Type B pancreatic cell (in vitro differentiated cells): ENCODE measurements at regions not wholly inside any gene's neighbourhood (a gene's known extent, or its start where the extent isn't known, plus 50 kb on each side); places are given as distances from the start of the nearest gene placed in this dataset.
A peak's percentile ranks its signal among the peaks of the same experiment; 100 is the strongest.

Experiments used
- DNase-seq: peaks from one replicate; pipeline ENCODE4 v3.0.0; 2021; ENCODE audit warnings: mixed read lengths; ENCODE audit not compliant: unreplicated experiment; ENCODE audit errors: extremely low spot score
- H3K27ac Mint-ChIP-seq: 2 replicates; pipeline ENCODE4 v1.8.0; 2021; ENCODE audit warnings: mild to moderate bottlenecking, mixed read lengths
- H3K27me3 Mint-ChIP-seq: 2 replicates; pipeline ENCODE4 v1.8.0; 2021; ENCODE audit warnings: mixed read lengths
- H3K36me3 Mint-ChIP-seq: 2 replicates; pipeline ENCODE4 v1.8.0; 2021; ENCODE audit warnings: mixed read lengths
- H3K4me1 Mint-ChIP-seq: one replicate; pipeline ENCODE4 v1.8.0; 2021; ENCODE audit warnings: mixed read lengths; ENCODE audit not compliant: unreplicated experiment
- H3K4me3 Mint-ChIP-seq: 2 replicates; pipeline ENCODE4 v1.8.0; 2021; ENCODE audit warnings: mild to moderate bottlenecking, mixed read lengths
- H3K9me3 Mint-ChIP-seq: 2 replicates; pipeline ENCODE4 v1.8.0; 2021; ENCODE audit warnings: mixed read lengths
- TF ChIP-seq, protein P1 (sequence below): fragments of 200-600 bp; sonication (generic); conservative IDR thresholded peaks from 2 replicates; pipeline ENCODE4 v1.5.0; 2021; ENCODE audit warnings: antibody characterized with exemption, mild to moderate bottlenecking

DNA sequence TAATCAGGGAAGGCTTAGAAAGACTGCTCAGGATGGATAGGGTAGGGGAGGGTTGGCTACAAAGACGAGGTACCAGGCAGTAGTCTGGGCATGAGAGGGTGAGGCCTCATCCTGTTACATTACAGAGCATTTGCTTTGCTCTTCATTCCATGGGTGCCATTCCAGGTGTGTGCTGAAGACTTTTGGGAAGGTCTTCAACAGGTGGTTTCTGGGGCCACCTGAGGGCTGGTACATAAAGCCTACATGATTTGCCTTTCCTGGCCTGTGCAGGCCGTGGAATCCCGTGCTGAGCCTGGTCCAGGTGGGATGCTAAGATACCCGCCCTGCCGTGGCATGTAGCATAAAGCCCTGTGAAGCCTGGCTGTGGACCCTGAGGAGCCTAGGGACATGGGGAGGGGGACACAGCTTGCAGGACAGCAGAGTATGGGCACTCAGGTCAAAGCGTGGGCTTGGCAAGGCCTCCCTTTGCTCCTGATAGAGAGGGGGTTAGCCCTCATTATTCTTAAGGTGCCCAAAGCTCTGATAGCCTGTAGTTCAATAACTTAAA lies 55.6 kb upstream of the ZNF536 start:
- Mint-ChIP-seq H3K4me3 (no peak overlapping the region), H3K27me3 (no peaks in the 10 kb centered on the region), H3K36me3 (no peaks in the 10 kb centered on the region), H3K9me3 (no peaks in the 10 kb centered on the region), H3K27ac (no peak overlapping the region), H3K4me1 (peaks cover 5% of the 10 kb centered on the region)
- TF ChIP-seq, protein P1, sequence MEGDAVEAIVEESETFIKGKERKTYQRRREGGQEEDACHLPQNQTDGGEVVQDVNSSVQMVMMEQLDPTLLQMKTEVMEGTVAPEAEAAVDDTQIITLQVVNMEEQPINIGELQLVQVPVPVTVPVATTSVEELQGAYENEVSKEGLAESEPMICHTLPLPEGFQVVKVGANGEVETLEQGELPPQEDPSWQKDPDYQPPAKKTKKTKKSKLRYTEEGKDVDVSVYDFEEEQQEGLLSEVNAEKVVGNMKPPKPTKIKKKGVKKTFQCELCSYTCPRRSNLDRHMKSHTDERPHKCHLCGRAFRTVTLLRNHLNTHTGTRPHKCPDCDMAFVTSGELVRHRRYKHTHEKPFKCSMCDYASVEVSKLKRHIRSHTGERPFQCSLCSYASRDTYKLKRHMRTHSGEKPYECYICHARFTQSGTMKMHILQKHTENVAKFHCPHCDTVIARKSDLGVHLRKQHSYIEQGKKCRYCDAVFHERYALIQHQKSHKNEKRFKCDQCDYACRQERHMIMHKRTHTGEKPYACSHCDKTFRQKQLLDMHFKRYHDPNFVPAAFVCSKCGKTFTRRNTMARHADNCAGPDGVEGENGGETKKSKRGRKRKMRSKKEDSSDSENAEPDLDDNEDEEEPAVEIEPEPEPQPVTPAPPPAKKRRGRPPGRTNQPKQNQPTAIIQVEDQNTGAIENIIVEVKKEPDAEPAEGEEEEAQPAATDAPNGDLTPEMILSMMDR, result no peak
- DNase-seq, result no peak

DNA sequence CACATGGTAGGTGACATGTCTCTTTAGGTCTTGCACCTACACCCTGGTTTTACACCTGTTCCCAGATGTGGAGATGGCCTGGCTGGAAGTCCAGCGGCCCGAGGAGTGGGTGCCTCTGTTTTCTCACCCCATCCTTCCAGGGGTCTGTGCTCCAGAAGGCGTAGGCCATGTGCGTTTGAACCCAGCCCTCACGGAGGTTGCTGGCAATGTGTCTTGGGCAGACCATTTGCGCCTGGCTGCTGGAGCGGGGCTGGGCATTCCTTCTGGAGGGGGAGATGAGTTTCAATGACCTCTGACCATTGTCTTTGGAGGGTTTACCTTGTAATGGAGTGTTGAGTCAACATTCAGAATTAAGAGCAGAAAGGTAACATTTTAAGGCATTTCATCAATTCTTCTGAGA lies 54.8 kb upstream of the ZNF536 start:
- TF ChIP-seq, protein P1, result no peak
- no peak for DNase-seq
- no peak overlapping the region for H3K4me3 Mint-ChIP-seq
- no peaks in the 10 kb centered on the region for H3K27me3 Mint-ChIP-seq
- H3K4me1 Mint-ChIP-seq, result peaks cover 5% of the 10 kb centered on the region
- H3K9me3 Mint-ChIP-seq, result no peaks in the 10 kb centered on the region
- H3K27ac Mint-ChIP-seq, result no peak overlapping the region
- H3K36me3 Mint-ChIP-seq, result no peaks in the 10 kb centered on the region

DNA sequence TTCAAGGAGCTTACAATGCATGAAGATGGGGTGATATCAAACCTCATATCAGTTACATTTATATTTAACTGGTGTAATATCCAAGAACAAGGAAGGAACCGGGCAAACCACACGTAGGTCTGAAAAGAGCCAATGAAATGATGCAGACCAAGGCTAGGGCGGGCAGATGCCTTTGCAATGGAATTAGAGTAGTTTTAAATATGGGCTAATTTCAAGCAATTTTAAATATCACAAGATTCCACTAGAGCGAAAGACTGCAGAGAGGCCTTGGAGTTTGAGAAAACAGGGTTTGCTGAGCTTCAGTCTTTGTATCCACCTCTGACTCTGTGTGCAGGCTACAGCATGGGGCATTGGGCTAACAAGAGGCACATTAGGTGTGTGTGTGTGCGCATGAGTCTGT lies 53.9 kb upstream of the ZNF536 start:
- no peaks in the 10 kb centered on the region for H3K36me3 Mint-ChIP-seq
- DNase-seq, result peak; percentile 11
- peaks cover 5% of the 10 kb centered on the region for H3K4me1 Mint-ChIP-seq
- H3K27me3 Mint-ChIP-seq, result no peaks in the 10 kb centered on the region
- no peak overlapping the region for H3K4me3 Mint-ChIP-seq
- TF ChIP-seq, protein P1, result no peak
- H3K9me3 Mint-ChIP-seq, result no peaks in the 10 kb centered on the region
- no peak overlapping the region for H3K27ac Mint-ChIP-seq

DNA sequence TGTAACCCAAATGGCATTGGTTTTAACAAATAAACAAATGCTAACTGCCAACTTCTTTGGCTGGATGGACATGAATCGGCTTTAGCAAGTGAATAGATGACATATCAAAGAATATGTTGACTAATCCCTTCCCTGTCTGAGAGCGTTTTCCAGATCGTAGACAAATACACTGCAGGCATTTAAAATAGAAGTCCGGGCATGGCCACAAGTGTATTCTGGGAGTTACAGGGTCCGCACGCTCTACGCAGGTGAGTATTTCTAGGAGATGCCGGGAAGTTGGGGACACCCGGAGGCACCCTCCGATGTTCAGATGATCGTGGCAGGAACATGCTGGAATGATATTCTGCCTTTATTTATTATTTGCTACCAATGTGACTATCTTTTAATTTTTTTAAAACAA lies 53.2 kb upstream of the ZNF536 start:
- H3K27ac Mint-ChIP-seq, result no peak overlapping the region
- peaks cover 5% of the 10 kb centered on the region for H3K4me1 Mint-ChIP-seq
- H3K27me3 Mint-ChIP-seq, result peaks cover 3% of the 10 kb centered on the region
- no peak overlapping the region for H3K4me3 Mint-ChIP-seq
- DNase-seq, result no peak
- TF ChIP-seq, protein P1, result no peak
- H3K9me3 Mint-ChIP-seq, result no peaks in the 10 kb centered on the region
- H3K36me3 Mint-ChIP-seq, result no peaks in the 10 kb centered on the region

DNA sequence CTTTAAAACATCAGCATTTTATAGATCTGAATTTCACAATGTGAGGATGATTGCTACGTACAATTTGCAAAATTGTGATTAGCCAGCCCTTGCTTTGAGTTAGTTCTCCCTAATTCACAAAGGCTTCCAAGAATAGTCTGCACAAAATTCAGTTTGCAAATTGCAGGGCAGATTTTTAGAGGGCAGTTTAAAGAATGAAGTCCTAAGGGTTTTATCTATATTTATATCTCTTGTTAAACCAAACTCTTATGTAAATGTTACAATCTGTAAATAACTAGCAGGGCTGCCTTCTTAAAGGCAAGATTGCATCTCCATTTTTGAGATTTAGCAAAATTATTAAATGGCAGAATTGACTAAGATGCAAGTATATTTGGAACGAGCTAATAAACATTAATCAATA lies 52.8 kb upstream of the ZNF536 start:
- Mint-ChIP-seq H3K9me3 (no peaks in the 10 kb centered on the region), H3K27me3 (peaks cover 4% of the 10 kb centered on the region), H3K27ac (no peak overlapping the region), H3K4me3 (no peak overlapping the region), H3K4me1 (peaks cover 5% of the 10 kb centered on the region), H3K36me3 (no peaks in the 10 kb centered on the region)
- no peak for DNase-seq
- TF ChIP-seq, protein P1, result no peak

DNA sequence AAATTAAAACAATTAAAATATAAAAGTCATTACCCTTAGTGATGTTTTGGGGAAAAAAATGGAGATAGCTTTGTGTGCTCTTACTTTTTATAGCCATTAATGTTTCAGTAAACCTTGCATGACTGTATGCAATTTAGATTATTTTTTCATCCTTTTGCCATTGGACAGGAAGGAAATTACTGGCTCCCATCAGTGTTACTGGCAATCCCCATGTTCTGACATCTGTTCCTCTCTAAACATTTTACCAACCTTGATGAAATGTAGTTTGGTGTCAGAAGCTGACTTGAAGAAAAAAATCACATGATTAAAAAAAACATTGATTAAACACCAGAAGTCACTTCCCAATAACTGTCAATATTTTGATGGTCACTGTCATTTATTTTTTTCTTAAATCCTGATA lies 52.3 kb upstream of the ZNF536 start:
- peaks cover 4% of the 10 kb centered on the region for H3K27me3 Mint-ChIP-seq
- DNase-seq, result no peak
- TF ChIP-seq, protein P1, result no peak
- H3K9me3 Mint-ChIP-seq, result no peaks in the 10 kb centered on the region
- H3K27ac Mint-ChIP-seq, result no peak overlapping the region
- no peaks in the 10 kb centered on the region for H3K36me3 Mint-ChIP-seq
- peaks cover 5% of the 10 kb centered on the region for H3K4me1 Mint-ChIP-seq
- H3K4me3 Mint-ChIP-seq, result no peak overlapping the region
